ENCODE measurements at regions not wholly inside any gene's neighbourhood (a gene's known extent, or its start where the extent isn't known, plus 50 kb on each side); places are given as distances from the start of the nearest gene placed in this dataset.

GRCh38 chr12:13504736-13505135, 308.2 kb downstream of the EMP1 start:
- no peak overlapping the region for H3K9ac ChIP-seq (ENCODE audit: low read depth in 1 of 2, low read length in 2 of 2)
- H3K27me3 ChIP-seq (ENCODE audit: control insufficient read depth in 1 of 2, insufficient read depth in 2 of 2, low read length in 2 of 2), result no peaks in the 10 kb centered on the region
- H3K4me3 ChIP-seq (ENCODE audit: low read depth in 1 of 2, low read length in 2 of 2), result no peak overlapping the region
- H3K27ac ChIP-seq (ENCODE audit: low read depth, low read length), result no peak overlapping the region
- H3K36me3 ChIP-seq (ENCODE audit: control insufficient read depth in 1 of 2, insufficient read depth in 2 of 2, low read length in 2 of 2), result no peaks in the 10 kb centered on the region
- H3K9me3 ChIP-seq (ENCODE audit: control insufficient read depth in 1 of 2, low read length in 2 of 2), result no peaks in the 10 kb centered on the region
- no peaks in the 10 kb centered on the region for H3K4me1 ChIP-seq (ENCODE audit: control insufficient read depth in 1 of 2, insufficient read depth in 2 of 2, low read length in 2 of 2)

GRCh38 chr12:13504074-13504473, 307.5 kb downstream of the EMP1 start:
- Histone ChIP-seq H3K4me1 (ENCODE audit: control insufficient read depth in 1 of 2, insufficient read depth in 2 of 2, low read length in 2 of 2) (no peaks in the 10 kb centered on the region), H3K36me3 (ENCODE audit: control insufficient read depth in 1 of 2, insufficient read depth in 2 of 2, low read length in 2 of 2) (no peaks in the 10 kb centered on the region), H3K4me3 (ENCODE audit: low read depth in 1 of 2, low read length in 2 of 2) (no peak overlapping the region), H3K9ac (ENCODE audit: low read depth in 1 of 2, low read length in 2 of 2) (no peak overlapping the region), H3K27me3 (ENCODE audit: control insufficient read depth in 1 of 2, insufficient read depth in 2 of 2, low read length in 2 of 2) (no peaks in the 10 kb centered on the region), H3K9me3 (ENCODE audit: control insufficient read depth in 1 of 2, low read length in 2 of 2) (no peaks in the 10 kb centered on the region), H3K27ac (ENCODE audit: low read depth, low read length) (no peak overlapping the region)

GRCh38 chr12:13503094-13503835, 306.7 kb downstream of the EMP1 start:
- Histone ChIP-seq H3K9ac (ENCODE audit: low read depth in 1 of 2, low read length in 2 of 2) (no peak overlapping the region), H3K4me1 (ENCODE audit: control insufficient read depth in 1 of 2, insufficient read depth in 2 of 2, low read length in 2 of 2) (no peaks in the 10 kb centered on the region), H3K27me3 (ENCODE audit: control insufficient read depth in 1 of 2, insufficient read depth in 2 of 2, low read length in 2 of 2) (no peaks in the 10 kb centered on the region), H3K36me3 (ENCODE audit: control insufficient read depth in 1 of 2, insufficient read depth in 2 of 2, low read length in 2 of 2) (no peaks in the 10 kb centered on the region), H3K4me3 (ENCODE audit: low read depth in 1 of 2, low read length in 2 of 2) (no peak overlapping the region), H3K9me3 (ENCODE audit: control insufficient read depth in 1 of 2, low read length in 2 of 2) (no peaks in the 10 kb centered on the region), H3K27ac (ENCODE audit: low read depth, low read length) (no peak overlapping the region)

DNA sequence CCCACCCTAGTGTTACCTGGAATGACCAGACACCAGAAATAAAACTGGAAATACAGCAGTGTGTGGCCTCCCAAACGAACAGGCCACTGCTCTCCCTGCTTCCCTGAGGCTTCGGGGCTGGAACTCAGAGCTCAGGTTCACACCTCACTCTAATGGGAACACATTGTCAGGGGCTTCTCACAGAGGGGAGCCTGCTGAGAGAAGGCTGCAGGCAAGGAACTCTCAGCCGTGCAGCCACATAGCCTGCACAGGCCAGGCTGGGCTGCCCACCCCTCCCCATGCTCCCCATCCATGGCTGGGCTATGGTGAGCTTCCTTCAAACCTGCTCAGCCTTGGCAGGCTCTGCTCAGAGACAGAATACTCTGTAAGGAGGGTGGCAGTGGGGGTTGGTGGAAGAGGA, 302.5 kb downstream of the EMP1 start:
- Histone ChIP-seq H3K27ac (ENCODE audit: low read depth, low read length) (no peak overlapping the region), H3K27me3 (ENCODE audit: control insufficient read depth in 1 of 2, insufficient read depth in 2 of 2, low read length in 2 of 2) (no peaks in the 10 kb centered on the region), H3K9me3 (ENCODE audit: control insufficient read depth in 1 of 2, low read length in 2 of 2) (no peaks in the 10 kb centered on the region), H3K4me3 (ENCODE audit: low read depth in 1 of 2, low read length in 2 of 2) (no peak overlapping the region), H3K36me3 (ENCODE audit: control insufficient read depth in 1 of 2, insufficient read depth in 2 of 2, low read length in 2 of 2) (no peaks in the 10 kb centered on the region), H3K4me1 (ENCODE audit: control insufficient read depth in 1 of 2, insufficient read depth in 2 of 2, low read length in 2 of 2) (no peaks in the 10 kb centered on the region), H3K9ac (ENCODE audit: low read depth in 1 of 2, low read length in 2 of 2) (no peak overlapping the region)

GRCh38 chr12:13496111-13496510, 299.6 kb downstream of the EMP1 start:
- H3K4me3 ChIP-seq (ENCODE audit: low read depth in 1 of 2, low read length in 2 of 2), result no peak overlapping the region
- no peak overlapping the region for H3K9ac ChIP-seq (ENCODE audit: low read depth in 1 of 2, low read length in 2 of 2)
- no peaks in the 10 kb centered on the region for H3K36me3 ChIP-seq (ENCODE audit: control insufficient read depth in 1 of 2, insufficient read depth in 2 of 2, low read length in 2 of 2)
- H3K9me3 ChIP-seq (ENCODE audit: control insufficient read depth in 1 of 2, low read length in 2 of 2), result no peaks in the 10 kb centered on the region
- no peaks in the 10 kb centered on the region for H3K27me3 ChIP-seq (ENCODE audit: control insufficient read depth in 1 of 2, insufficient read depth in 2 of 2, low read length in 2 of 2)
- H3K27ac ChIP-seq (ENCODE audit: low read depth, low read length), result no peak overlapping the region
- H3K4me1 ChIP-seq (ENCODE audit: control insufficient read depth in 1 of 2, insufficient read depth in 2 of 2, low read length in 2 of 2), result no peaks in the 10 kb centered on the region

- H3K4me1 ChIP-seq (ENCODE audit: control insufficient read depth in 1 of 2, insufficient read depth in 2 of 2, low read length in 2 of 2), result no peaks in the 10 kb centered on the region
- H3K27me3 ChIP-seq (ENCODE audit: control insufficient read depth in 1 of 2, insufficient read depth in 2 of 2, low read length in 2 of 2), result no peaks in the 10 kb centered on the region
- H3K9ac ChIP-seq (ENCODE audit: low read depth in 1 of 2, low read length in 2 of 2), result no peak overlapping the region
- H3K9me3 ChIP-seq (ENCODE audit: control insufficient read depth in 1 of 2, low read length in 2 of 2), result no peaks in the 10 kb centered on the region
- no peak overlapping the region for H3K4me3 ChIP-seq (ENCODE audit: low read depth in 1 of 2, low read length in 2 of 2)
- H3K36me3 ChIP-seq (ENCODE audit: control insufficient read depth in 1 of 2, insufficient read depth in 2 of 2, low read length in 2 of 2), result no peaks in the 10 kb centered on the region
- H3K27ac ChIP-seq (ENCODE audit: low read depth, low read length), result no peak overlapping the region
Measured at GRCh38 chr12:13489246-13489645, 292.7 kb downstream of the EMP1 start.

DNA sequence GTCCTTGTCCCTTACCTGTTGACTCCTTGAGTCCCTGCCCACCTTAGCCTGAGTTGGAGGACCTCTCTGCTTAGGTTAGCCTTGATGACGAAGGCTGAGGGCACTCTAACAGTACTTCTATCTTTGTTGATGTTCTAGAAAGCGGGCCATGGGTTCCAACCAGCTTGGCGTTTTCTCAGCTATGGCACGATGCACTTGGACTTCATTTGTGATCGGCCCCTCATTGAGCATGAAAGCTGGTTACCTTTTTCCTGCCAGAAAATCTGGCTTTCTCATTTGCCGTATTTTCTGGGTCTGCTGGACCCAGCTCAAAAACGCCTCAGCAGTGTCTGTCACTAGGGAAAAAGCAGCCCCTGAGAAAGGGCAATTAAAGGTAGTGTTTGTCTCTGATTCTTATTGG, 290.8 kb downstream of the EMP1 start:
- H3K27ac ChIP-seq (ENCODE audit: low read depth, low read length), result no peak overlapping the region

DNA sequence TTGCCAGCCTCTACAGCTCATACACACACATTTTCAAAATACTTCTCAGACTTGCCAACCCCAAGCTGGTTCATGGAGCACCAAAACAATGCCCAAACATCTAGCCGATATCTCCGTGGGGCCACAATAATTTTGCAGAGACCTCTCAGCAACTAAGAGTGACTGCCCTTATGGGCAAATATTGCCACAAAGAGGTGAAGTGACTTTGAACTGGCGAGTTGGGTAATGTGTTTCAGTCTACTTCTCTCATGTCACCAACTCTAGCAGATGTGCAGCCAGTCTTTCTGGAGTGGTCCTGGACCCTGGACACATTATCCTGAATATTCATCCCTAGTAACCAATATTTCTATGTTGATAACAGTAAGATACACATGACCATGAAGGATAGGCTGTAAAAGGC, 290.3 kb downstream of the EMP1 start:
- Histone ChIP-seq H3K4me3 (ENCODE audit: low read depth in 1 of 2, low read length in 2 of 2) (no peak overlapping the region), H3K9me3 (ENCODE audit: control insufficient read depth in 1 of 2, low read length in 2 of 2) (no peaks in the 10 kb centered on the region), H3K9ac (ENCODE audit: low read depth in 1 of 2, low read length in 2 of 2) (no peak overlapping the region), H3K27me3 (ENCODE audit: control insufficient read depth in 1 of 2, insufficient read depth in 2 of 2, low read length in 2 of 2) (no peaks in the 10 kb centered on the region), H3K27ac (ENCODE audit: low read depth, low read length) (no peak overlapping the region), H3K4me1 (ENCODE audit: control insufficient read depth in 1 of 2, insufficient read depth in 2 of 2, low read length in 2 of 2) (no peaks in the 10 kb centered on the region), H3K36me3 (ENCODE audit: control insufficient read depth in 1 of 2, insufficient read depth in 2 of 2, low read length in 2 of 2) (no peaks in the 10 kb centered on the region)

More for the DNA sequence above, 290.8 kb downstream of the EMP1 start:
- no peaks in the 10 kb centered on the region for H3K9me3 ChIP-seq (ENCODE audit: control insufficient read depth in 1 of 2, low read length in 2 of 2)
- H3K4me3 ChIP-seq (ENCODE audit: low read depth in 1 of 2, low read length in 2 of 2), result no peak overlapping the region
- no peak overlapping the region for H3K9ac ChIP-seq (ENCODE audit: low read depth in 1 of 2, low read length in 2 of 2)
- no peaks in the 10 kb centered on the region for H3K27me3 ChIP-seq (ENCODE audit: control insufficient read depth in 1 of 2, insufficient read depth in 2 of 2, low read length in 2 of 2)
- no peaks in the 10 kb centered on the region for H3K4me1 ChIP-seq (ENCODE audit: control insufficient read depth in 1 of 2, insufficient read depth in 2 of 2, low read length in 2 of 2)
- H3K36me3 ChIP-seq (ENCODE audit: control insufficient read depth in 1 of 2, insufficient read depth in 2 of 2, low read length in 2 of 2), result no peaks in the 10 kb centered on the region

DNA sequence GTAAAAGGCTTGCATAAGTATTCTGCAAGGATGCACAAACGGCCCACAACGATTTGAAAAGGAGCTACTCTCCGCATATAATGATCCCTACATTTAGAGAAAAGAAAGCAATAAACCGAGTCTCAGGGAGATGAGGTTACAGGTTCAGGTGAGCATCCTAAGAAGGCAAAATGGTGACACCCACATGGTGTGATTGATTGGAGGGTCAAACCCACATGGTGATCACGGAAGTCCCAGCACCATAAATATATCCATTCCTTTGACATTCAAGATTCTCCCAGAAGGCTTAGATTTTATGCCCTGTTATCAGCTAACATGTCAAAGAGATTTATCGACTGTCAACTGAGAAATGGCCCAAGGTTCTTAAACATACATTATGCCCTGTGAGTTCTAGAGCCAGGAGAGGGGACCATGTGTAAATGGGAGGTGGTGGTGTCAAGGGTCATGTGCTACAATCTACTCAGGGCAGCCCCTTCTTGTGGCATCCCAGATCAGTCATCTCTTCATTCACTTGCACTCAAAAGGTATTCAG, 282.2 kb downstream of the EMP1 start:
- Histone ChIP-seq H3K36me3 (ENCODE audit: control insufficient read depth in 1 of 2, insufficient read depth in 2 of 2, low read length in 2 of 2) (no peaks in the 10 kb centered on the region), H3K27ac (ENCODE audit: low read depth, low read length) (no peak overlapping the region), H3K9ac (ENCODE audit: low read depth in 1 of 2, low read length in 2 of 2) (no peak overlapping the region), H3K4me1 (ENCODE audit: control insufficient read depth in 1 of 2, insufficient read depth in 2 of 2, low read length in 2 of 2) (no peaks in the 10 kb centered on the region), H3K9me3 (ENCODE audit: control insufficient read depth in 1 of 2, low read length in 2 of 2) (no peaks in the 10 kb centered on the region), H3K27me3 (ENCODE audit: control insufficient read depth in 1 of 2, insufficient read depth in 2 of 2, low read length in 2 of 2) (no peaks in the 10 kb centered on the region), H3K4me3 (ENCODE audit: low read depth in 1 of 2, low read length in 2 of 2) (no peak overlapping the region)

- no peak overlapping the region for H3K27ac ChIP-seq (ENCODE audit: low read depth, low read length)
- H3K9ac ChIP-seq (ENCODE audit: low read depth in 1 of 2, low read length in 2 of 2), result no peak overlapping the region
- no peak overlapping the region for H3K4me3 ChIP-seq (ENCODE audit: low read depth in 1 of 2, low read length in 2 of 2)
- no peaks in the 10 kb centered on the region for H3K4me1 ChIP-seq (ENCODE audit: control insufficient read depth in 1 of 2, insufficient read depth in 2 of 2, low read length in 2 of 2)
- H3K27me3 ChIP-seq (ENCODE audit: control insufficient read depth in 1 of 2, insufficient read depth in 2 of 2, low read length in 2 of 2), result no peaks in the 10 kb centered on the region
- no peaks in the 10 kb centered on the region for H3K9me3 ChIP-seq (ENCODE audit: control insufficient read depth in 1 of 2, low read length in 2 of 2)
- no peaks in the 10 kb centered on the region for H3K36me3 ChIP-seq (ENCODE audit: control insufficient read depth in 1 of 2, insufficient read depth in 2 of 2, low read length in 2 of 2)
Measured at GRCh38 chr12:13474381-13474780, 277.9 kb downstream of the EMP1 start.
